ENCODE measurements at regions not wholly inside any gene's neighbourhood (a gene's known extent, or its start where the extent isn't known, plus 50 kb on each side); places are given as distances from the start of the nearest gene placed in this dataset.

DNA sequence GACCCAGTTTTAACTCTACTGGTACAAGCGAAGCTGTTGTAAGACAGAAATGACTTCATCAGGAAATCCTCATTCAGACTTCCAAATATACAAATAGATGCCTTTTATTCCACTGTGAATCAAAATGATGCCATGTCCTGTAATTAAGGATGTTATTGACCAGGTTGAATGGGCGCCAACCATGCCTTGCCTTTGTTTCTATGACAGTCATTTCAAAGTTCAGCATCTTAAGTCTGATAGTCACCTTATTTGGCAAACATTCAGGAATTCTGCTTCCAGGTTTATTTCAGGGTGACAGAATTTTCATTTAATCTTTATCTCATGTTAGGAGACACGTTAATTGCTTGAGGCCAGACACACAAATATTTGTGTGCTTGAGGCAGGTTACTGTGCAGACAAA is 592.8 kb upstream of the JAG1 start:
- 42 to 52% methylated on average over 3 of the region's 3 CpGs for WGBS, 2 donors
- intact Hi-C loops (cut with DNase I): no loop called here
- peaks cover 8 to 21% (median 16%) of the 10 kb centered on the region in 3 donors for H3K4me1 ChIP-seq
- TF ChIP-seq, protein P1, sequence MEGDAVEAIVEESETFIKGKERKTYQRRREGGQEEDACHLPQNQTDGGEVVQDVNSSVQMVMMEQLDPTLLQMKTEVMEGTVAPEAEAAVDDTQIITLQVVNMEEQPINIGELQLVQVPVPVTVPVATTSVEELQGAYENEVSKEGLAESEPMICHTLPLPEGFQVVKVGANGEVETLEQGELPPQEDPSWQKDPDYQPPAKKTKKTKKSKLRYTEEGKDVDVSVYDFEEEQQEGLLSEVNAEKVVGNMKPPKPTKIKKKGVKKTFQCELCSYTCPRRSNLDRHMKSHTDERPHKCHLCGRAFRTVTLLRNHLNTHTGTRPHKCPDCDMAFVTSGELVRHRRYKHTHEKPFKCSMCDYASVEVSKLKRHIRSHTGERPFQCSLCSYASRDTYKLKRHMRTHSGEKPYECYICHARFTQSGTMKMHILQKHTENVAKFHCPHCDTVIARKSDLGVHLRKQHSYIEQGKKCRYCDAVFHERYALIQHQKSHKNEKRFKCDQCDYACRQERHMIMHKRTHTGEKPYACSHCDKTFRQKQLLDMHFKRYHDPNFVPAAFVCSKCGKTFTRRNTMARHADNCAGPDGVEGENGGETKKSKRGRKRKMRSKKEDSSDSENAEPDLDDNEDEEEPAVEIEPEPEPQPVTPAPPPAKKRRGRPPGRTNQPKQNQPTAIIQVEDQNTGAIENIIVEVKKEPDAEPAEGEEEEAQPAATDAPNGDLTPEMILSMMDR (IDR thresholded peaks at IDR 0.05): no peak
- TF ChIP-seq POLR2A (IDR thresholded peaks at IDR 0.05): no peak
- no peaks in the 10 kb centered on the region for H3K9me3 ChIP-seq
- H3K27me3 ChIP-seq: no peaks in the 10 kb centered on the region
- H3K4me3 ChIP-seq: no peak overlapping the region
- no peak for DNase-seq
- H3K36me3 ChIP-seq: no peaks in the 10 kb centered on the region
- peak overlapping the region in 2 of 4 donors; percentile 29 to 51 for H3K27ac ChIP-seq

DNA sequence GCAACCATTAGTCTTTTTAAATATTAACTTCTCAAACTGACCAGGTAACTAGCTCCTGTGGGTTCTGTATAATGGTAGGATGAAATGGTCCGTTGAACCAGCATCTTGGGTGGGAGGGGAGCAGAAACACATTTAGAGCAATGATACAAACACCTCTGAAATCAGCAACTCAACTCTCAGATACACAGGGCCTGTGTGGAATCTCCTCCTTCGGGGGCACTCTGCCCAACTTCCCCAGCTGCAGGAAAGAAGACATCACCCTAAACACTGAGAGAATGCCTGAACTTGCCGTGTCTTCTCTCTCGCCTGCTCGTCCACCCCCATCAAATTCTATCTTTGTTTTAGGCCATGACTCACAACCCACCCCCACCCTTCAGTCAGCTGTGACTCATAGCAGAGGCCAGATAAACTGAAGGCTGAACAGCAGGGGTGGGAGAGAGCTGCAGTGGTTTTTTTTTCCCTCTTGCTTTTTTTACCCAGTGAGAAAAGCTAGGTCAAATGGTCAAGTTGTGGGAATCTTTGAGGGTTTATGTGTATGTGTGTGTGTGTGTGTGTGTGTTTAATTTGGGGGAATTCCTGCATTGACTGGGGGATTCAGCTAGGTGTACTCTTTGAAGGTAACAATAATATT is 593.4 kb upstream of the JAG1 start:
- WGBS, 2 donors: 14 to 41% methylated on average over 5 of the region's 5 CpGs
- peaks cover 8 to 18% (median 16%) of the 10 kb centered on the region in 3 donors for H3K4me1 ChIP-seq
- H3K4me3 ChIP-seq: no peak overlapping the region
- intact Hi-C loops (cut with DNase I): no loop called here
- TF ChIP-seq, protein P1 (IDR thresholded peaks at IDR 0.05): peak in 1 of 6 experiments; percentile 9
- TF ChIP-seq POLR2A (IDR thresholded peaks at IDR 0.05): no peak
- no peaks in the 10 kb centered on the region for H3K36me3 ChIP-seq
- no peaks in the 10 kb centered on the region for H3K27me3 ChIP-seq
- DNase-seq: no peak
- H3K9me3 ChIP-seq: no peaks in the 10 kb centered on the region
- peak overlapping the region in 3 of 4 donors; percentile 29 to 51 (median 39) for H3K27ac ChIP-seq

DNA sequence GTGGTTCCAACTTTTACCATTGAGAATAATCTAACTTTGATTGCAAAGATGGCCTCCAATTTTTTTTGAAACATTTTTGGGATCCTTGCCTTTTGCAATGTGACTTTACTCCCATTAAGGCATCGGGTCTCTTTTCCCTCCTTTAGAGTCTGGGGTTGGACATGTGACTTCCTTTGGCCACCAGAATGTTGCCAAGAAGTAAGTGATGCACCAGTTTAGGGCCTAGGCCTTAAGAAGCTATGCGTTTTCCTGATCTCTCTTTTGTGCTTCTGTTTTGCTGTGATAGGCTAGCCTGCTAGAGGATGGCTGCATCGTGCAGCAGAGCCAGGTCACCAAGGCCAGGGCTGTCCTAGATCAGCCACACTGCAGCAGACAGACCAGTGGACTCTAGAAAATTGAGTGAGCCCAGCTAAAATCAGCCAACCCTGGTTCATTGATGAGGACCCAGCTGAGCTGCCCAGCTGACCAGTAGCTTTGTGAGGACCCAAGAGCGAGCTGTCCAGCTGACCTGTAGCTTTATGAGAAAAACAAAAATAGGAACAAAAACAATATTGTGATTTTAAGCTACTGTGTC is 594.0 kb upstream of the JAG1 start:
- Histone ChIP-seq H3K27me3 (no peaks in the 10 kb centered on the region), H3K36me3 (no peaks in the 10 kb centered on the region), H3K9me3 (no peaks in the 10 kb centered on the region), H3K4me1 (peaks cover 8 to 18% (median 16%) of the 10 kb centered on the region in 3 donors), H3K27ac (peak overlapping the region in 3 of 4 donors; percentile 29 to 51 (median 39)), H3K4me3 (no peak overlapping the region)
- TF ChIP-seq, protein P1 (IDR thresholded peaks at IDR 0.05): no peak
- TF ChIP-seq POLR2A (IDR thresholded peaks at IDR 0.05): no peak
- intact Hi-C loops (cut with DNase I): no loop called here
- DNase-seq: no peak
- 65% methylated on average over 3 to 4 of the region's 4 CpGs for WGBS, 2 donors

DNA sequence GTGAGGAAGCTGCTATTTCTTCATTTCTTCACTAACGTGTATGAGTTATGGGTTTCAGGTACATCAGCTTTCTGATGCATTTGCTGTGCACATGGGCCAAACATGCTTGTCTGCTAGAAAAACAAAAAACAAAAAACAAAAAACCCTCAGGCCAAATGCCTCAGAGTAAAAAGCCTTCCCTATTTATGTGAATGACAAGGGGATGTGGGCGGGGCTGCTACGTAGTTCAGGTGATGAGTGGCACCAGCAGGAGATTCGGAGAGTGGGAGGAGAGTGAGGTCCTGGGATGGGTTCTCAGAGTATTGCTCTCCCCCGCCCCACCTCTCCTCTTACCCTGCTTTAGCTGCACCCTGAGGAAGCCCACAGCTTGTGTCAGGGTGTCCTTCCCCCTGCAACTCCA is 596.8 kb upstream of the JAG1 start:
- H3K27ac ChIP-seq: no peak overlapping the region
- no peaks in the 10 kb centered on the region for H3K27me3 ChIP-seq
- peaks cover 8 to 37% (median 19%) of the 10 kb centered on the region in 3 donors for H3K4me1 ChIP-seq
- H3K36me3 ChIP-seq: no peaks in the 10 kb centered on the region
- no peaks in the 10 kb centered on the region for H3K9me3 ChIP-seq
- DNase-seq: no peak
- WGBS, 2 donors: 75 to 83% methylated on average over 5 of the region's 5 CpGs
- TF ChIP-seq POLR2A (IDR thresholded peaks at IDR 0.05): no peak
- TF ChIP-seq, protein P1 (IDR thresholded peaks at IDR 0.05): no peak
- H3K4me3 ChIP-seq: no peak overlapping the region
- intact Hi-C loops (cut with DNase I): loop anchor here (10.0 kb wide), 1 partner anchor 596 kb away; the partner anchor contains the start of gene JAG1

DNA sequence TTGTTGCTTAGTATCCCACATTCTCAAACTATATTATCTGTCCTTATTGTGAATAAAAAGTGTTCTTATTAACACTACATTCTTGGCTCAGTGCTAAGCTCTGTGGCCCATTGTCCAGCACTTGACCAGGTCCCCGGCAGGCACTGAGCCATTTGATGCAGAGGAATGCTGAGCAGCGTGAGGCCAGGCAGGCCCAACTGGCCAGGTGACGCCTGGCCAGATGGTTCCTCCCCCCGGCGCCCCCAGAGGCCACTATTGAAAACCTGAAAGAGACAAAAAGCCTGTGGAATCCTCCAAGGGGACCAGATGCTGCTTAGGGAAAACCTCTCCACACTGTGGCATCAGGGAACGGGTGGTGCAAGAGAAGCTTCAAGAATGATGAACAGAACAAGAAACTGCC is 597.5 kb upstream of the JAG1 start:
- intact Hi-C loops (cut with DNase I): loop anchor here (10.0 kb wide), 1 partner anchor 597 kb away; the partner anchor contains the start of gene JAG1
- no peaks in the 10 kb centered on the region for H3K27me3 ChIP-seq
- no peak overlapping the region for H3K27ac ChIP-seq
- H3K4me3 ChIP-seq: no peak overlapping the region
- TF ChIP-seq, protein P1 (IDR thresholded peaks at IDR 0.05): no peak
- no peak for TF ChIP-seq POLR2A (IDR thresholded peaks at IDR 0.05)
- 75 to 85% methylated on average over 4 to 6 of the region's 6 CpGs for WGBS, 2 donors
- H3K9me3 ChIP-seq: no peaks in the 10 kb centered on the region
- H3K4me1 ChIP-seq: peaks cover 8 to 37% (median 19%) of the 10 kb centered on the region in 3 donors
- DNase-seq: no peak
- H3K36me3 ChIP-seq: no peaks in the 10 kb centered on the region
